ENCODE measurements at regions not wholly inside any gene's neighbourhood (a gene's known extent, or its start where the extent isn't known, plus 50 kb on each side); places are given as distances from the start of the nearest gene placed in this dataset.
"Not testable (repeated sequence)": the region's sequence is repeated elsewhere in the genome, so short reads cannot be mapped to it uniquely, and the experiment has no call there.

- DNase-seq (ENCODE audit: low spot score): no peak
- ATAC-seq: no peak
These were observed 71.6 kb downstream of the TFAP2A start for GRCh38 chr6:10343320-10343719.

- ATAC-seq (no peak), DNase-seq (ENCODE audit: low spot score) (no peak)
These were observed 73.3 kb downstream of the TFAP2A start for GRCh38 chr6:10341605-10342004.

- ATAC-seq (no peak), DNase-seq (ENCODE audit: low spot score) (no peak)
These were observed 76.7 kb downstream of the TFAP2A start for GRCh38 chr6:10338151-10338550.

GRCh38 chr6:10337376-10337775, 77.5 kb downstream of the TFAP2A start:
- ATAC-seq; DNase-seq (ENCODE audit: low spot score): not testable (repeated sequence)

- ATAC-seq (no peak), DNase-seq (ENCODE audit: low spot score) (no peak)
These were observed 82.8 kb downstream of the TFAP2A start for GRCh38 chr6:10332111-10332510.

- DNase-seq (ENCODE audit: low spot score) (no peak), ATAC-seq (no peak)
These were observed 83.4 kb downstream of the TFAP2A start for GRCh38 chr6:10331334-10331968.

GRCh38 chr6:10330515-10330914, 84.4 kb downstream of the TFAP2A start:
- DNase-seq (ENCODE audit: low spot score) (no peak), ATAC-seq (no peak)

GRCh38 chr6:10323018-10323417, 91.9 kb downstream of the TFAP2A start:
- DNase-seq (ENCODE audit: low spot score) (no peak), ATAC-seq (no peak)

- no peak for ATAC-seq
These were observed 94.6 kb downstream of the TFAP2A start for GRCh38 chr6:10320291-10320690.

GRCh38 chr6:10316373-10316721, 98.5 kb downstream of the TFAP2A start:
- ATAC-seq (no peak), DNase-seq (ENCODE audit: low spot score) (no peak)

More at GRCh38 chr6:10320291-10320690, 94.6 kb downstream of the TFAP2A start:
- DNase-seq (ENCODE audit: low spot score): no peak

GRCh38 chr6:10315658-10316372, 99.1 kb downstream of the TFAP2A start:
- DNase-seq (ENCODE audit: low spot score): no peak

GRCh38 chr6:10315034-10315433, 99.8 kb downstream of the TFAP2A start:
- DNase-seq (ENCODE audit: low spot score): no peak
- ATAC-seq: no peak

More at GRCh38 chr6:10315658-10316372, 99.1 kb downstream of the TFAP2A start:
- no peak for ATAC-seq

- no peak for ATAC-seq
- no peak for DNase-seq (ENCODE audit: low spot score)
These were observed 100.5 kb downstream of the TFAP2A start for GRCh38 chr6:10314163-10314955.

- ATAC-seq: no peak
- no peak for DNase-seq (ENCODE audit: low spot score)
These were observed 101.1 kb downstream of the TFAP2A start for GRCh38 chr6:10313799-10314162.

GRCh38 chr6:10312445-10312844, 102.4 kb downstream of the TFAP2A start:
- DNase-seq (ENCODE audit: low spot score) (no peak), ATAC-seq (no peak)

GRCh38 chr6:10311546-10312405, 103.1 kb downstream of the TFAP2A start:
- DNase-seq (ENCODE audit: low spot score); ATAC-seq: not testable (repeated sequence)

- DNase-seq (ENCODE audit: low spot score): no peak
- no peak for ATAC-seq
These were observed 104.0 kb downstream of the TFAP2A start for GRCh38 chr6:10310826-10311225.

- no peak for ATAC-seq
- no peak for DNase-seq (ENCODE audit: low spot score)
These were observed 104.6 kb downstream of the TFAP2A start for GRCh38 chr6:10310330-10310653.

GRCh38 chr6:10309457-10310329, 105.2 kb downstream of the TFAP2A start:
- DNase-seq (ENCODE audit: low spot score): no peak
- no peak for ATAC-seq

- ATAC-seq (no peak), DNase-seq (ENCODE audit: low spot score) (no peak)
These were observed 107.4 kb downstream of the TFAP2A start for GRCh38 chr6:10307476-10307875.
